B cell (primary cell): ENCODE measurements at regions not wholly inside any gene's neighbourhood (a gene's known extent, or its start where the extent isn't known, plus 50 kb on each side); places are given as distances from the start of the nearest gene placed in this dataset.
A peak's percentile ranks its signal among the peaks of the same experiment; 100 is the strongest.

Source experiments
- ATAC-seq: fragments of 200-7000 bp; cut with Tn5 transposase; one replicate; pipeline ENCODE4 v1.10.0; 2021; ENCODE audit warnings: low read depth, mild to moderate bottlenecking, moderate number of reproducible peaks, moderate library complexity
- CTCF ChIA-PET: fragments of 350-600 bp; sonication (Branson Sonifier 250); formaldehyde crosslinking; loops from one replicate; lab custom pipeline; 2021; ENCODE audit warnings: antibody characterized with exemption, inconsistent platforms; lab: Charles Lee
- POLR2A ChIA-PET: fragments of 350-600 bp; sonication (Branson Sonifier 250); formaldehyde crosslinking; loops from one replicate; lab custom pipeline; 2021; ENCODE audit warnings: antibody characterized with exemption; lab: Charles Lee
- DNase-seq: peaks from one replicate; pipeline ENCODE4 v3.0.0; 2013
- H2AFZ ChIP-seq: 2 replicates; pipeline ENCODE4 v1.6.1; 2012; ENCODE audit warnings: mild to moderate bottlenecking, low read depth, low read length; ENCODE audit not compliant: insufficient read depth, poor library complexity, severe bottlenecking
- H3K27ac ChIP-seq, 2 donors: 1 replicate in 1 of 2; 2 replicates in 1 of 2; pipeline ENCODE4 v1.5.1; 2012 to 2013; ENCODE audit warnings: low read length in 2 of 2, mild to moderate bottlenecking in 2 of 2, moderate library complexity in 1 of 2
- H3K27me3 ChIP-seq, 4 experiments: fragments of 200-600 bp in 1 of 4; sonication (generic) in 1 of 4; replicated peaks in 1 of 4; 1 replicate in 2 of 4; 2 replicates in 2 of 4; pipeline versions ENCODE4 v1.6.1 to v1.7.0; 2013 to 2016; ENCODE audit warnings: low read length in 3 of 4, mild to moderate bottlenecking in 2 of 4, mixed read lengths in 1 of 4, moderate library complexity in 1 of 4; ENCODE audit not compliant: insufficient read depth in 4 of 4, control insufficient read depth in 3 of 4; ENCODE audit errors: control extremely low read depth in 1 of 4
- H3K36me3 ChIP-seq, 2 experiments: replicated peaks in 1 of 2; 1 replicate in 1 of 2; 2 replicates in 1 of 2; pipeline versions ENCODE4 v1.6.1 to v1.7.1; 2013; ENCODE audit warnings: low read length in 1 of 2; ENCODE audit not compliant: insufficient read depth in 2 of 2, control insufficient read depth in 1 of 2; ENCODE audit errors: control extremely low read depth in 1 of 2, extremely low read depth in 1 of 2
- H3K4me1 ChIP-seq, 2 donors: fragments of 200-600 bp in 1 of 2; sonication (generic) in 1 of 2; 1 replicate in 1 of 2; 2 replicates in 1 of 2; pipeline versions ENCODE4 v1.5.1 to v1.6.1; 2013 to 2017; ENCODE audit warnings: low read length in 2 of 2; ENCODE audit not compliant: control insufficient read depth in 2 of 2, insufficient read depth in 2 of 2
- H3K4me2 ChIP-seq: replicated peaks from 2 replicates; pipeline ENCODE3; 2012; ENCODE audit warnings: mild to moderate bottlenecking, low read depth, low read length; ENCODE audit not compliant: poor library complexity, severe bottlenecking
- H3K4me3 ChIP-seq, 5 experiments: fragments of 200-600 bp in 1 of 5; sonication (generic) in 1 of 5; 1 replicate in 3 of 5; 2 replicates in 2 of 5; pipeline versions ENCODE4 v1.5.1 to v1.7.0; 2011 to 2016; ENCODE audit warnings: low read length in 4 of 5, mild to moderate bottlenecking in 4 of 5, low read depth in 2 of 5, control low read depth in 1 of 5, moderate library complexity in 1 of 5; ENCODE audit not compliant: insufficient read depth in 1 of 5; ENCODE audit errors: control extremely low read depth in 1 of 5, extremely low read depth in 1 of 5
- H3K79me2 ChIP-seq: fragments of 200-600 bp; sonication (generic); one replicate; pipeline ENCODE4 v1.6.0; 2016; ENCODE audit warnings: low read length; ENCODE audit not compliant: control insufficient read depth, insufficient read depth
- H3K9ac ChIP-seq: fragments of 200-600 bp; sonication (generic); 2 replicates; pipeline ENCODE4 v1.6.1; 2017; ENCODE audit warnings: mild to moderate bottlenecking, low read length, moderate library complexity
- H3K9me3 ChIP-seq, 3 donors: one replicate each; pipeline versions ENCODE4 v1.6.1 to v1.7.1; 2013; ENCODE audit warnings: low read length in 2 of 3; ENCODE audit not compliant: control insufficient read depth in 2 of 3, insufficient read depth in 1 of 3; ENCODE audit errors: control extremely low read depth in 1 of 3
- H4K20me1 ChIP-seq: 2 replicates; pipeline ENCODE4 v1.6.0; 2012; ENCODE audit warnings: mild to moderate bottlenecking, low read length; ENCODE audit not compliant: insufficient read depth, control insufficient read depth, poor library complexity, severe bottlenecking
- H3K27ac Mint-ChIP-seq: one replicate; pipeline ENCODE4 v1.8.0; 2021; ENCODE audit warnings: mixed read lengths
- H3K27me3 Mint-ChIP-seq: one replicate; pipeline ENCODE4 v1.8.0; 2021; ENCODE audit warnings: mixed read lengths
- H3K4me1 Mint-ChIP-seq: one replicate; pipeline ENCODE4 v1.8.0; 2021; ENCODE audit warnings: mixed read lengths
- H3K4me3 Mint-ChIP-seq: one replicate; pipeline ENCODE4 v1.8.0; 2021; ENCODE audit warnings: mixed read lengths
- H3K9me3 Mint-ChIP-seq: one replicate; pipeline ENCODE4 v1.8.0; 2022; ENCODE audit warnings: mixed read lengths; ENCODE audit not compliant: insufficient read depth
- CTCF ChIP-seq: fragments of 200-600 bp; IDR thresholded peaks from one replicate; pipeline ENCODE4 v1.8.0; 2022; ENCODE audit warnings: antibody characterized with exemption, mild to moderate bottlenecking
- EZH2 ChIP-seq: IDR thresholded peaks from 2 replicates; pipeline ENCODE4 v1.6.1; 2012; ENCODE audit warnings: borderline replicate concordance, low read depth, mild to moderate bottlenecking, moderate library complexity, low read length; ENCODE audit not compliant: insufficient read depth, poor library complexity, severe bottlenecking
- WGBS: methylation state at CpG from one replicate; pipeline ENCODE4 v1.1.5; 2013; ENCODE audit warnings: missing lambda C conversion rate; ENCODE audit not compliant: insufficient coverage; 5-methylcytosine and 5-hydroxymethylcytosine counted together
- intact Hi-C: fragments of 100-400 bp; cut with micrococcal nuclease; formaldehyde crosslinking; loops from one replicate; pipeline ENCODE4 v1.10.0; 2022

- Histone ChIP-seq H3K79me2 (no peaks in the 10 kb centered on the region), H3K4me1 (peaks cover 4 to 6% of the 10 kb centered on the region in 2 donors), H3K9ac (no peak overlapping the region), H3K4me3 (no peak overlapping the region), H3K27me3 (no peaks in the 10 kb centered on the region), H3K4me2 (no peak overlapping the region), H3K9me3 (peaks cover 0 to 46% (median 20%) of the 10 kb centered on the region in 3 donors), H2AFZ (no peak overlapping the region), H4K20me1 (no peaks in the 10 kb centered on the region), H3K27ac (peak overlapping the region in 1 of 2 donors; percentile 72), H3K36me3 (no peaks in the 10 kb centered on the region)
- WGBS, result 0% methylated on average over 1 of the region's 4 CpGs
- DNase-seq, result peak; percentile 53
- POLR2A ChIA-PET, result no interaction called here
- no peak for ATAC-seq
- CTCF ChIA-PET, result no interaction called here
- intact Hi-C loops, result no loop called here
- Mint-ChIP-seq H3K27ac (peak overlapping the region; percentile 50), H3K9me3 (peaks cover 3% of the 10 kb centered on the region), H3K4me1 (peaks cover 6% of the 10 kb centered on the region), H3K27me3 (no peaks in the 10 kb centered on the region), H3K4me3 (no peak overlapping the region)
- TF ChIP-seq CTCF, result no peak
- no peak for TF ChIP-seq EZH2
Measured at GRCh38 chr7:67918158-67918557, 921.5 kb downstream of the TYW1 start.

- no peak overlapping the region for H3K4me3 Mint-ChIP-seq
- H3K4me2 ChIP-seq, result no peak overlapping the region
- H3K27ac Mint-ChIP-seq, result no peak overlapping the region
- ChIA-PET CTCF (no interaction called here), POLR2A (no interaction called here)
- H3K27me3 ChIP-seq, result no peaks in the 10 kb centered on the region
- 83% methylated on average over 1 of the region's 3 CpGs for WGBS
- intact Hi-C loops, result no loop called here
- H3K9ac ChIP-seq, result no peak overlapping the region
- H3K79me2 ChIP-seq, result no peaks in the 10 kb centered on the region
- no peak overlapping the region for H3K27ac ChIP-seq
- TF ChIP-seq EZH2 (no peak), CTCF (no peak)
- peaks cover 9% of the 10 kb centered on the region for H3K9me3 Mint-ChIP-seq
- ATAC-seq (no peak), DNase-seq (no peak)
- no peaks in the 10 kb centered on the region for H3K36me3 ChIP-seq
- no peak overlapping the region for H2AFZ ChIP-seq
- peaks cover 3% of the 10 kb centered on the region for H3K4me1 Mint-ChIP-seq
- H4K20me1 ChIP-seq, result no peaks in the 10 kb centered on the region
- no peak overlapping the region for H3K4me3 ChIP-seq
- peaks cover 0 to 31% (median 7%) of the 10 kb centered on the region in 3 donors for H3K9me3 ChIP-seq
- peaks cover 3 to 6% of the 10 kb centered on the region in 2 donors for H3K4me1 ChIP-seq
- H3K27me3 Mint-ChIP-seq, result no peaks in the 10 kb centered on the region
Measured at GRCh38 chr7:67923286-67923685, 926.7 kb downstream of the TYW1 start.
